ENCODE measurements at regions not wholly inside any gene's neighbourhood (a gene's known extent, or its start where the extent isn't known, plus 50 kb on each side); places are given as distances from the start of the nearest gene placed in this dataset.
"Not testable (repeated sequence)": the region's sequence is repeated elsewhere in the genome, so short reads cannot be mapped to it uniquely, and the experiment has no call there.

DNA sequence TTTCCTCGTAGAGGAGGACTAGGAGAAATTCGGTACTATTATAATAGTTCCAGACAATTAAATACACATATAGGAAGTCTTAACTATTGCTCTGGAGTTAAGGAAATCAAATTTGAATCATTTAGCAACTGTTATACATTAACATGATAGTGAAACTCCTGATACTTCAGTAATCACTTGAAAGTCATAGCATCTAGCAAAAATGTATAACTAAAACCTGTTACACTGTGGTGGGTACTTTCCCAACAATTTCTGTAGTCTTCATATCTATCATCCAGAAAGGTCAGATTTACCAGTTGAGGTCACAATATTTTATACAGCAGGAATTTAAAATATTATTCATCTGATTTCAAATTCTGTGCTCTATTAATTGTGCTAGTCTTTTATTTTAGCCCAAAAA is 669.6 kb upstream of the PCDH10 start:
- Histone ChIP-seq H3K27me3 (no peaks in the 10 kb centered on the region), H3K36me3 (no peaks in the 10 kb centered on the region), H3K9me3 (no peaks in the 10 kb centered on the region), H3K9ac (ENCODE audit: low read depth in 2 of 2, low read length in 2 of 2) (no peak overlapping the region), H3K27ac (no peak overlapping the region), H3K4me1 (no peaks in the 10 kb centered on the region), H3K4me3 (no peak overlapping the region)
- intact Hi-C loops (cut with DNase I) = no loop called here
- no peak for DNase-seq
- TF ChIP-seq, protein P1, sequence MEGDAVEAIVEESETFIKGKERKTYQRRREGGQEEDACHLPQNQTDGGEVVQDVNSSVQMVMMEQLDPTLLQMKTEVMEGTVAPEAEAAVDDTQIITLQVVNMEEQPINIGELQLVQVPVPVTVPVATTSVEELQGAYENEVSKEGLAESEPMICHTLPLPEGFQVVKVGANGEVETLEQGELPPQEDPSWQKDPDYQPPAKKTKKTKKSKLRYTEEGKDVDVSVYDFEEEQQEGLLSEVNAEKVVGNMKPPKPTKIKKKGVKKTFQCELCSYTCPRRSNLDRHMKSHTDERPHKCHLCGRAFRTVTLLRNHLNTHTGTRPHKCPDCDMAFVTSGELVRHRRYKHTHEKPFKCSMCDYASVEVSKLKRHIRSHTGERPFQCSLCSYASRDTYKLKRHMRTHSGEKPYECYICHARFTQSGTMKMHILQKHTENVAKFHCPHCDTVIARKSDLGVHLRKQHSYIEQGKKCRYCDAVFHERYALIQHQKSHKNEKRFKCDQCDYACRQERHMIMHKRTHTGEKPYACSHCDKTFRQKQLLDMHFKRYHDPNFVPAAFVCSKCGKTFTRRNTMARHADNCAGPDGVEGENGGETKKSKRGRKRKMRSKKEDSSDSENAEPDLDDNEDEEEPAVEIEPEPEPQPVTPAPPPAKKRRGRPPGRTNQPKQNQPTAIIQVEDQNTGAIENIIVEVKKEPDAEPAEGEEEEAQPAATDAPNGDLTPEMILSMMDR (IDR thresholded peaks at IDR 0.05) = no peak

DNA sequence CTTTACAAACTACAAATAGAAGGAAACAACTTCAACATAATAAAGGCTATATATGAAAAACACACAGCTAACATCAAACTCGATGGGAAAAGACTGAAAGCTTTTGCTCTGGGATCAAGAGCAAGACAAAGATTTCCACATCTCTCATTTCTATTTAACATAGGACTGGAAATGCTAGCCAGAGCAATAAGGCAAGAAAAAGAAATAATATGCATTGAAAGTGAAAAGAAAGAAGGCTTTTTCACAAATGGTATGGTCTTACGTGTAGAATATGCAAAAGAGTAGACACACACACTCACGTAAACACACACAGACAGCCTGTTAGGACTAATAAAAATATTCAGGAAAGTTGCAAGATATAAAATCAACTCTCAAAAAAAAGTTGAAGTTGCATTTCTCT is 660.5 kb upstream of the PCDH10 start:
- H3K4me1 ChIP-seq = no peaks in the 10 kb centered on the region
- TF ChIP-seq, protein P1 (IDR thresholded peaks at IDR 0.05) = no peak
- no peaks in the 10 kb centered on the region for H3K9me3 ChIP-seq
- H3K27ac ChIP-seq = no peak overlapping the region
- DNase-seq = no peak
- no peaks in the 10 kb centered on the region for H3K27me3 ChIP-seq
- H3K4me3 ChIP-seq = no peak overlapping the region
- intact Hi-C loops (cut with DNase I) = no loop called here
- no peak overlapping the region for H3K9ac ChIP-seq (ENCODE audit: low read depth in 2 of 2, low read length in 2 of 2)
- no peaks in the 10 kb centered on the region for H3K36me3 ChIP-seq

DNA sequence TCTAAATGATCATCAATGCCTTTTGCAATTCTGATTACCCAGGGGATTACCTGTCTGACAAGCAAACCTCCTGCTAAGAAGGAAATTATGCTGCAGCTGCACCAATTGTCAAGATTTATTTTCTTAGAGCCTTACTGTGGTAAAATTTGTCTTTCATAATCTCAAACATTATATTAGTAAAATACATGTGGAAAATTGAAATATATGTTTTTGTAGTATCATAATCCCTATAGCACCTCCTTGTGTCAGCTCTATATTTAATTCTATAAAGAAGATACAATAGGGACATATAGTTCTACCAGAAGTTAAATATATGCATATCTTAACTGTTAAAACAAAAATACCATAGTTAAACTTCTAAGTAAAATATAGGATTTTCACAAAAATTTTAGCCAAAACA is 655.6 kb upstream of the PCDH10 start:
- intact Hi-C loops (cut with DNase I) = no loop called here
- no peak overlapping the region for H3K27ac ChIP-seq
- H3K27me3 ChIP-seq = no peaks in the 10 kb centered on the region
- no peak overlapping the region for H3K4me3 ChIP-seq
- H3K36me3 ChIP-seq = no peaks in the 10 kb centered on the region
- H3K9ac ChIP-seq (ENCODE audit: low read depth in 2 of 2, low read length in 2 of 2) = no peak overlapping the region
- DNase-seq = no peak
- H3K9me3 ChIP-seq = no peaks in the 10 kb centered on the region
- TF ChIP-seq, protein P1 (IDR thresholded peaks at IDR 0.05) = no peak
- no peaks in the 10 kb centered on the region for H3K4me1 ChIP-seq

DNA sequence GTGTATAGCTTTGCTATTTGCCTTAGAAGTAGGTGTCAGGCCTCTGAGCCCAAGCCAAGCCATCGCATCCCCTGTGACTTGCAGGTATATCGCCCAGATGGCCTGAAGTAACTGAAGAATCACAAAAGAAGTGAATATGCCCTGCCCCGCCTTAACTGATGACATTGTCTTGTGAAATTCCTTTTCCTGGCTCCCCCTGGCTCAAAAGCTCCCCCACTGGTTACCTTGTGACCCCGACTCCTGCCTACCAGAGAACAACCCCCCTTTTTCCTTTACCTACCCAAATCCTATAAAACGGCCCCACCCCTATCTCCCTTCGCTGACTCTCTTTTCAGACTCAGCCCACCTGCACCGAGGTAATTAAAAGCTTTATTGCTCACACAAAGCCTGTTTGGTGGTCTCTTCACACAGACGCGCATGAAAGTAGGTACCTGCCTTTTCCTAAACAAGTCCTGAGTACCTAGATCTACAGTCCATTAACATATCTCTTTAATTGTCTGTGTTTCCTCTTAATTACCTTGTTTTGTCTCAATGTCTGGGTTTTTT is 653.8 kb upstream of the PCDH10 start:
- DNase-seq; H3K36me3 ChIP-seq; intact Hi-C loops (cut with DNase I); H3K4me3 ChIP-seq; H3K4me1 ChIP-seq; H3K27me3 ChIP-seq; H3K9ac ChIP-seq (ENCODE audit: low read depth in 2 of 2, low read length in 2 of 2); H3K9me3 ChIP-seq; H3K27ac ChIP-seq: not testable (repeated sequence)

DNA sequence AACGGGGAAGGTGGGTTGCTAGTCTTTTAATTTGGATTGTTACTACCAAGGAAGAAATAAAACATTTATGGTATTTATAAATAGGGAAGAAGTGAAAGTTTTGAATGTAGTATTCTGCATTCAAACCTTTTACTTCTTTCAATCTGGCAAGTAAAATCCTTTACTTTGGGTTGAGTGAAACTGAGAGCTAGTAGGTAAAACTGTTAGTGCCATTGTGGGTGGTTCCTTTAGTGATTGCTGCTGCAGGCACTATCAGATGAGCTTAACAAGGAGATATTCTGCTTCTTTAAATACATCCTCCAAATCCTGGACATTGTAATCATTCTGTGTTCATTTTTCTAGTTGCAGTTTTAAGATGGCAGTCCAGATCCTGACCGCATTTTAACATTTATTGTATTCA is 650.9 kb upstream of the PCDH10 start:
- TF ChIP-seq, protein P1 (IDR thresholded peaks at IDR 0.05) = no peak
- H3K9ac ChIP-seq (ENCODE audit: low read depth in 2 of 2, low read length in 2 of 2) = no peak overlapping the region
- no peaks in the 10 kb centered on the region for H3K9me3 ChIP-seq
- no peak overlapping the region for H3K4me3 ChIP-seq
- intact Hi-C loops (cut with DNase I) = no loop called here
- no peaks in the 10 kb centered on the region for H3K27me3 ChIP-seq
- no peaks in the 10 kb centered on the region for H3K4me1 ChIP-seq
- DNase-seq = no peak
- no peaks in the 10 kb centered on the region for H3K36me3 ChIP-seq
- H3K27ac ChIP-seq = no peak overlapping the region

DNA sequence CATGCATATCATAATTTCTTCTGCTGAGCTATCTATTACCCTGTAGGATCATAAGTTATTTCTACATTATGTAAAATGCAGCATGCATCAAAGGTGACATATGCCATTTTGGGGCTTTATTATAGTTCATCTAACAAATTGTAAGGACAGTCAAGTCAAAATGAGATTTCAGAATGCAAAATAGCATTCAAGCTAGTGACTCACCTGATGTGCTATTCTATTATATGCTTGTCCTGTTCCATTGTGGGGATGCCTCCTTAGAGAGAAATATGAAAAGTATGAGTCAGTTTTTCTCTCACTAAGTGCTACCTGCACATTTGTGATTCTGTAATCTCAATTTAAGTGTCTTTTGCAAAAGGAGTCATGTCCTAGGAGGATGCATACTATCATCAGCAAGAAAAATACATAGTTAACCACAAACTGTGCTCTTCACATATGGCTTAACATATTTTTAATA is 647.0 kb upstream of the PCDH10 start:
- Histone ChIP-seq H3K4me3 (no peak overlapping the region), H3K36me3 (no peaks in the 10 kb centered on the region), H3K4me1 (no peaks in the 10 kb centered on the region), H3K9me3 (no peaks in the 10 kb centered on the region), H3K27me3 (no peaks in the 10 kb centered on the region), H3K9ac (ENCODE audit: low read depth in 2 of 2, low read length in 2 of 2) (no peak overlapping the region), H3K27ac (no peak overlapping the region)
- intact Hi-C loops (cut with DNase I) = no loop called here
- DNase-seq = no peak
- TF ChIP-seq, protein P1 (IDR thresholded peaks at IDR 0.05) = no peak
